ENCODE measurements at regions not wholly inside any gene's neighbourhood (a gene's known extent, or its start where the extent isn't known, plus 50 kb on each side); places are given as distances from the start of the nearest gene placed in this dataset.

DNA sequence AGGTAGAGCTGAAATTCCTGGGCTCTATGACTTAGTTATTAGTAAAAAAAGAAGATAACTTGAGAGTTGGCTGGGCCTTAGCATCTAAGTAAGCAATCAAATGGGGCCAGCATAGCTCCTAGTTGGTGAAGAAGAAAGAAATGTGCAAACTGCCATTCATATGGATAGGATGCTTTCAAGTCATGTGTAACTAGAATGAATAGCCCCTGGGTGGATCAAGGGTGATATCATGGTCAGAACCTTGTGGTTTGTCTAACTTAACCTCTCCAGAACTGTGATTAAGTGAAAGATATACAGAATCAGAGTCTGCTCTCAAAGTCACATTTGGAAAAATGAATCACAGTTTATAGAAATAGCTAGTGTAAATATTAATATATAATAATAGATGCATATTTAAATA is 198.7 kb upstream of the DTNA start:
- POLR2A ChIA-PET (ENCODE audit: unreplicated experiment), result no interaction called here
- Histone ChIP-seq H3K18ac (ENCODE audit: low read depth, low read length) (no peak overlapping the region), H3K4me1 (ENCODE audit: control insufficient read depth, insufficient read depth, low read length) (no peaks in the 10 kb centered on the region), H4K5ac (ENCODE audit: low read depth, low read length) (no peak overlapping the region), H2AFZ (replicated peaks; ENCODE audit: low read length, poor library complexity) (no peak overlapping the region), H2AK5ac (ENCODE audit: low read depth, low read length) (no peak overlapping the region), H3K4ac (ENCODE audit: low read depth, low read length) (no peak overlapping the region), H4K91ac (ENCODE audit: insufficient read depth, low read depth, low read length) (no peak overlapping the region), H3K14ac (replicated peaks; ENCODE audit: low read depth, low read length) (no peak overlapping the region), H4K20me1 (ENCODE audit: insufficient read depth, low read length) (no peaks in the 10 kb centered on the region), H3K9me1 (ENCODE audit: insufficient read depth, low read length) (no peaks in the 10 kb centered on the region), H2BK5ac (ENCODE audit: low read depth, low read length, poor library complexity, severe bottlenecking) (no peak overlapping the region), H3K56ac (ENCODE audit: extremely low read depth, insufficient read depth, low read length) (no peak overlapping the region), H3K79me1 (ENCODE audit: low read depth in 1 of 2, low read length in 2 of 2) (no peaks in the 10 kb centered on the region), H3K27me3 (ENCODE audit: control insufficient read depth, insufficient read depth, low read length) (no peaks in the 10 kb centered on the region), H4K8ac (ENCODE audit: low read depth in 2 of 2, low read length in 2 of 2) (no peak overlapping the region), H2AK9ac (replicated peaks; ENCODE audit: low read depth, low read length, poor library complexity) (no peak overlapping the region), H3K4me2 (ENCODE audit: low read depth, low read length) (no peak overlapping the region), H2BK120ac (ENCODE audit: low read depth, low read length) (no peak overlapping the region), H2BK20ac (ENCODE audit: low read depth, low read length) (no peak overlapping the region), H3K9me3 (ENCODE audit: control insufficient read depth, insufficient read depth, low read length) (no peaks in the 10 kb centered on the region), H3K36me3 (ENCODE audit: control insufficient read depth, insufficient read depth, low read length) (no peaks in the 10 kb centered on the region), H3K27ac (ENCODE audit: insufficient read depth, low read length) (no peak overlapping the region), H3K23ac (ENCODE audit: low read depth, low read length) (no peak overlapping the region), H3K4me3 (ENCODE audit: insufficient read depth, low read depth, low read length) (no peak overlapping the region), H2BK15ac (ENCODE audit: low read depth, low read length) (no peak overlapping the region), H3K9ac (ENCODE audit: low read depth, low read length) (no peak overlapping the region)
- no peak for TF ChIP-seq RCOR1 (IDR thresholded peaks at IDR 0.05; ENCODE audit: insufficient replicate concordance, low read length)
- TF ChIP-seq NFE2L2 (IDR thresholded peaks at IDR 0.05; ENCODE audit: low read depth, low read length), result no peak
- no peak for TF ChIP-seq MXI1 (IDR thresholded peaks at IDR 0.05; ENCODE audit: borderline replicate concordance, low read depth, low read length)
- no peak for TF ChIP-seq MAZ (IDR thresholded peaks at IDR 0.05; ENCODE audit: borderline replicate concordance, low read depth, low read length)
- TF ChIP-seq BHLHE40 (IDR thresholded peaks at IDR 0.05; ENCODE audit: low read depth, low read length), result no peak
- TF ChIP-seq RAD21 (IDR thresholded peaks at IDR 0.05; ENCODE audit: low read length), result no peak
- TF ChIP-seq, protein P1, sequence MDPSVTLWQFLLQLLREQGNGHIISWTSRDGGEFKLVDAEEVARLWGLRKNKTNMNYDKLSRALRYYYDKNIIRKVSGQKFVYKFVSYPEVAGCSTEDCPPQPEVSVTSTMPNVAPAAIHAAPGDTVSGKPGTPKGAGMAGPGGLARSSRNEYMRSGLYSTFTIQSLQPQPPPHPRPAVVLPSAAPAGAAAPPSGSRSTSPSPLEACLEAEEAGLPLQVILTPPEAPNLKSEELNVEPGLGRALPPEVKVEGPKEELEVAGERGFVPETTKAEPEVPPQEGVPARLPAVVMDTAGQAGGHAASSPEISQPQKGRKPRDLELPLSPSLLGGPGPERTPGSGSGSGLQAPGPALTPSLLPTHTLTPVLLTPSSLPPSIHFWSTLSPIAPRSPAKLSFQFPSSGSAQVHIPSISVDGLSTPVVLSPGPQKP (IDR thresholded peaks at IDR 0.05; ENCODE audit: borderline replicate concordance, low read depth, low read length), result no peak
- no peak for TF ChIP-seq FOS (IDR thresholded peaks at IDR 0.05; ENCODE audit: low read depth, low read length)
- no peak for TF ChIP-seq SMC3 (IDR thresholded peaks at IDR 0.05; ENCODE audit: low read depth, low read length)
- TF ChIP-seq CEBPB (IDR thresholded peaks at IDR 0.05; ENCODE audit: low read depth, low read length), result no peak
- no peak for TF ChIP-seq USF2 (IDR thresholded peaks at IDR 0.05; ENCODE audit: low read depth, low read length)
- no peak for TF ChIP-seq POLR2A (IDR thresholded peaks at IDR 0.05; ENCODE audit: low read depth, low read length)
- no peak for TF ChIP-seq RFX5 (IDR thresholded peaks at IDR 0.05; ENCODE audit: low read depth, low read length)
- no peak for TF ChIP-seq CTCF (conservative IDR thresholded peaks at IDR 0.05; ENCODE audit: low read depth, low read length)
- no peak for TF ChIP-seq CHD1 (IDR thresholded peaks at IDR 0.05; ENCODE audit: low read depth, low read length)
- no peak for TF ChIP-seq MAFK (IDR thresholded peaks at IDR 0.05; ENCODE audit: low read depth, low read length)
- intact Hi-C loops (cut with micrococcal nuclease) (no loop called here), in situ Hi-C loops (cut with MboI; ENCODE audit: low sequenced_read_pairs) (no loop called here), dilution Hi-C loops (cut with HindIII; ENCODE audit: low sequenced_read_pairs, unreplicated experiment) (no loop called here)
- ATAC-seq (ENCODE audit: low read depth) (no peak), DNase-seq (no peak)
- no TSS peak for BruUV-seq (replicated peaks)
- CTCF ChIA-PET, result no interaction called here
